Activated CD8-positive, alpha-beta memory T cell treated with anti-CD3 and anti-CD28 coated beads for 48 hours (primary cell): ENCODE measurements at regions not wholly inside any gene's neighbourhood (a gene's known extent, or its start where the extent isn't known, plus 50 kb on each side); places are given as distances from the start of the nearest gene placed in this dataset.
"Not testable (repeated sequence)": the region's sequence is repeated elsewhere in the genome, so short reads cannot be mapped to it uniquely, and the experiment has no call there.

ENCODE experiments used
- DNase-seq, 3 experiments: peaks; one replicate each; pipeline ENCODE4 v3.0.0-alpha.2; 2020; ENCODE audit warnings: low read depth in 2 of 3, low spot score in 2 of 3

DNA sequence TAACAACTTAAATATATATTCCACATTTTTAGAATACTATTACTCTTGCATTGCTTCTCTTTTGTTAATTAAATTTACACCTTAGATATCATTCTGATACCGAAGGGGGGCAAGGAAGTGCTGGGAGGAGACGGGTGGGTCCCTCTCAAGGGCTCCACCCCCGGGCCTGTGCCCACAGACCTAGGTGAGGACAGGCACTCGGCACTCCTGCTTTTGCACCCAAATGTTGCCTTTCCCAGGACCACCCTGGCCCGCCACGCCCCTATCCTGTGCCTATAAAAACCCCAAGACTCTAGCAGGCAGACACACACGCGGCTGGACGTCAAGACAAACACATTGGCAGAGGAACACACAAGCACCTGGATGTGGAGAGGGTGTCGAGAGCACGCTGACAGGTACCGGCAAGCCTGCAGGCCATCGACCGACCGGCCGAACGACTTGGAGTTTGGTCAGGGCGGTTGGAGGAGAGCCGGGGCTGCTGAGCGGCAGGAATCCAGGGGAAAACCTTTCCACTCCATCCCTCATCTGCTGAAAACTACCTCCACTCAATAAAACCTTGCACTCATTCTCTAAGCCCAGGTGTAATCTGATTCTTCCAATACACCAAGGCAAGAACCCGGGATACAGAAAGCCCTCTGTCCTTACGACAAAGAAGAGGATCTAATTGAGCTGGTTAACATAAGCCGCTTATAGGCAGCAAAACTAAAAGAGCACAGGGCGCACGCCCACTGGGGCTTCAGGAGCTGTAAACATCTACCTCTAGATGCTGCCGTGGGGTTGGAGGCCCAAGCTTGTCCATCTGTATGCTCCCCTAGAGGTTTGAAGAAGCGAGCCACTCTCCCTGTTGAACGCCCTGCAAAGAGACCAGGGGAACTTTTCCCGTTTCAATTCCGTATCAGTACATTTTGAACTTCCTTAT, 197.4 kb upstream of the PRSS16 start:
- DNase-seq: no peak

DNA sequence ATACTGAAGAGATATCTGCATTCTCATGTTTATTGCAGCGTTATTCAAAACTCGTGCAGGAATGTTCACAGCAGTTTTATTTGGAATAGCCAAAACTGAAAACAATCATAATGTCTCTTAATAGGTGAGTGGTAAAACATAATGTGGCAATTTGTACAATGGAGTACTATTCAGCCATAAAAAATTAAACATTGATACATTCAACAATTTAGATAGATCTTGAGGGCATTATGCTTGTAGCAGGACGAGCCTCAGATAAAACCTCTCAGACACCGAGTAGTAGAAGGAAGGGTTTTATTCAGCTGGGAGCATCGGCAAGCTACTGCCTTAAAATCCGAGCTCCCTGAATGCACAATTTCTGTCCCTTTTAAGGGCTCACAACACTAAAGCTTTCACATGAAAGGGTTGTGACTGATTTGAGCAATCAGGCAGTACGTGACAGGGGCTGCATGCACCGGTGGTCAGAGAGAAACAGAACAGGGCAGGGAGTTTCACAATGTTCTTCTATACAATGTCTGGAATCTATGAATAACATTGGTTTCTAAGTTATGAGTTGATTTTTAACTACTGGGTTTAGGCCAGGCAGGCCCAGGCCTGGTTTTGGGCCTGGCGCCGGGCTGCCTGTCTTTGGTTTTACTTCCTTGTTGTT, 195.3 kb upstream of the PRSS16 start:
- DNase-seq: not testable (repeated sequence)

- DNase-seq: no peak
Measured at GRCh38 chr6:27052731-27053082, 194.8 kb upstream of the PRSS16 start.

- DNase-seq: no peak
Measured at GRCh38 chr6:27053738-27054137, 193.8 kb upstream of the PRSS16 start.

DNA sequence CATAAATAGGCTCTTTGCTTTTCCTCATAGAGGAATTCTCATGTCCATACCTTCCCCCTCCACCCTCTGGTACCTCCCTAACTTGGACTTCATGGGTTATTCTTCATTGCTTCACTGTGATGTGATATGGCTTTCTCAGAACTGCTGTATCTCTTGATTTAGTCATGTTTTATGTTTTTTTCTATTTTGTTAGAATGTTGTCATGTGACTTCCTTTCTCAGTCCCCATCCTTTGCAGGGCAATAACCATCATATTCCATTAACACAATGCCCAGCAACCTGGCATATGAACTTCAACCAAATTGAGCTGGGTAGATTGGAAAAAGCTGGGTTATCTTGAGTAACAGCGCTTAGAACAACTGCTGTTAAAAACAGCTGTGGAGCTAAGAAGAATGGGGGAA, 190.9 kb upstream of the PRSS16 start:
- DNase-seq: no peak

DNA sequence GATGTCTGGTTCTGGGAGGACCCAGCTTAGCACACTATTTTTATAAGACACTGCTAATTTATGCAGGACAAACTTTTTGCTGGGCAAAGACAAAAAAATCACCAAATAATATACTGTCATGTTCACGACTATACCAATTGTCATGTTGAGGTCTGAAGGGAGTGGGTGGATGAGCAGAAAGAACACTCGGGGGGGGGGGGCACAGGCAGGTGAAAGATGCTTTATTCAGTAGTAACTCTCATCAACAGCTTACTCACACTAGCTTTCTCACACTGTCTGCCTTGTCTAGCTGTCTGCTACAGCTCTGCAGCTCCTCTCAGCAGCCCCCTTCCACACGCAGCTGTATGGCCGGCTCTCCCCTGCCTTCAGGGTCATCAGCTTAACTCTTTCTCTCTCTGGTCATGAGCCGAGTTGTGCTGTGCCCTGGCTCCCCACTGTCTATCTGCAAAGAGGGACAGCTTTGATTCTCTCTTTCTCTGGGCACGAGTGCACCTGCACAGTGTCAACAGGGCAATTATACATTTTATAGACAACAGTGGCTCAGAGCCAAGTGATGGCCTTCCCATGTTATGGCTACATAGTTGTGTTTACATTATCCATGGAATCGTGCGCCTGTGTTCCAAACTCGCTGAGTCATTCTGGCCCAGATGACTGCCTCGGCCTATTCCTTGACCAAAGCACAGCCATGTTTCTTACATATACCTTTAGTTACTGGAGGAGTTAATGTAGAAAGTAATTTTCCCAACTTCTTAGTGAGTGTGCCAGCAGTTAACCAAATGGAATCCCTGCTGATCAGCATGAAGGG, 187.7 kb upstream of the PRSS16 start:
- DNase-seq: no peak

GRCh38 chr6:27061235-27061993, 186.1 kb upstream of the PRSS16 start:
- DNase-seq: no peak

DNA sequence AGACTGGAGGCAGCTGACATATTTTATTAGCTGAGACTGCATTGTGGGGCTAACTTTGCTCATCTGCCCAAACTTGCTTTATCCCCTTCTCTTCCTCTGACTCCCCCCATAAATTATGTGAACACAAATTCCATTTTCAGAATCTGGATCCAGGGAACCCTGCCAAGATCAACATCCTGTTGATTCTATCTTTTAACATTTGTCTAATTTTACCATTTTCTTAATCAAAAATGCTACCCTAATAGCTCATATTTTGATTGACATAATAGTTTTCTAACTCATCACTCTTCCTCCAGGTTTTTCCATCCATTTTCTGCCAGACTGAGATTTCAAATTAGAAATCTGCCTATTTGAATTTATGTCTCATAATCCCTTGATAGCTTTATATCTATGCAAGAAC, 184.7 kb upstream of the PRSS16 start:
- no peak for DNase-seq

DNA sequence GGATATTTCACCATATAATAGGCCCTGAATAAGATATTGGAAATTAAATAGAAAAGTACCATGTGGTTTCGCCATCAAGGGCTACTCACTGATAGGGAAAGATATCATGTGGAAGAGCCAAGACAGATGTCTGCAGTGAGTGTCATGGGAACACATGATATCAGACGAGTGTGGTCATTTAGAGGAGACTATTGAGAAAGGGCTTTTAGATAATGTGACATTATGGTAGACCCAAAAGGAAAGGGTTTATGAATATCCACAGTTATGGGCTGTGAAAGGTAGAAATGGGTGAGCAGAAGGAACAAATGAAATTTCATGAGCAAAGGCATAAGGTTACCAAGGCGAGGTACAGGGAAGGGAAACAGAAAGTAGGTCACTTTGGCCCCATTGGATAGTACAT, 182.3 kb upstream of the PRSS16 start:
- no peak for DNase-seq

DNA sequence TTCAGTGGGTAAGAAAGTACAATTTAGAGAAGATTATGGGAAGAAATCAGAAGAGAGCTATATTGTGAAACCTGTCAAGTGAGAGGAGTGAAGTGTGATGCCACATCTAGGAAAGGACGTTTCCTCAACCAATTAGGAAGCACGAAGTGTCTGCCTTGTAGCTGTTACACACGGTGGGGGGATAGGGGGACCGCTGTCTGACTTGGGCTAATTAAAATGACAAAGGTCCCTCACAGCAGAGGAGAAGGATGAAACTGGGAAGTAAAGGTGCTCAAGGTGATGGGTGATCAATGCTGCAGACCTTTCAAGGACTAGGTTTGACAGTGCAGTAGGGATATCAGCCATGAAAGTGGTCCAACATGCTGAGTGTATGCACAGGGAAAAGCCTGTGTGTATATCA, 181.1 kb upstream of the PRSS16 start:
- DNase-seq: no peak

DNA sequence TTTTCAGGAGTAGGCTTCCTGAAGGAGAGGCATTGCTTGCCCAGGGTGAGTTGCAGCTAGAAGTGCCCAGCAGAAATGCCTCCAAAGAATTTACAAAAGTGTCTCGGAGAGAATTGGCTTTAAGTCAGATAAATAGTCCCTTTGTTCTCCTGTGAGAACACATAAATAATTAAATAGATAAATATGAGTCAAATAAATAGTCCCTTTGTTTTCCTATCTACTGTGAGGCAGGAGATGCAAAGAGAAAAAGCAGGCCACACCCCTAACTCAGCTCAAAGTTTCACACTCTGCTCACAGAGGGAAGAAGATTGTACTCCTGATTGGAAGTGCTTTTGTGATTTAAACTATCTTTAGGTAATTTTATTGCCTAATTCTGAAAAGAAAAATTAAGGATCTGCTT, 180.7 kb upstream of the PRSS16 start:
- no peak for DNase-seq

DNA sequence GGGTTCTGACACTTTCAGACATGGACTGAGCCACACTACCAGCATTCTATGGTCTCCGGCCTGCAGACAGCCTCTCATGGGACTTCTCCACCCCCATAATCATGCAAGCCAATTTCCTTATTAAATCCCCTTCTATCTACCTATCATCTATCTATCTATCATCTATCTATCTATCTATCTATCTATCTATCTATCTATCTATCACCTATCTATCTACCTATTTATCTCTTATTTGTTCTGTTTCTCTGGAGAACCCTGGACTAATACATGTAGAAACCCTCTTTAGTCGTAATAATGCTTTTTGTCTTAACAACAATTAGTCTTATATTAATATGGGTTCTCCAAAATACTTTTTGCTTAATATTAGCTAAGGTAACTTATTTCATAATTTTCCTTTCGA, 174.1 kb upstream of the PRSS16 start:
- DNase-seq: no peak

GRCh38 chr6:27076116-27076515, 171.4 kb upstream of the PRSS16 start:
- DNase-seq: no peak

DNA sequence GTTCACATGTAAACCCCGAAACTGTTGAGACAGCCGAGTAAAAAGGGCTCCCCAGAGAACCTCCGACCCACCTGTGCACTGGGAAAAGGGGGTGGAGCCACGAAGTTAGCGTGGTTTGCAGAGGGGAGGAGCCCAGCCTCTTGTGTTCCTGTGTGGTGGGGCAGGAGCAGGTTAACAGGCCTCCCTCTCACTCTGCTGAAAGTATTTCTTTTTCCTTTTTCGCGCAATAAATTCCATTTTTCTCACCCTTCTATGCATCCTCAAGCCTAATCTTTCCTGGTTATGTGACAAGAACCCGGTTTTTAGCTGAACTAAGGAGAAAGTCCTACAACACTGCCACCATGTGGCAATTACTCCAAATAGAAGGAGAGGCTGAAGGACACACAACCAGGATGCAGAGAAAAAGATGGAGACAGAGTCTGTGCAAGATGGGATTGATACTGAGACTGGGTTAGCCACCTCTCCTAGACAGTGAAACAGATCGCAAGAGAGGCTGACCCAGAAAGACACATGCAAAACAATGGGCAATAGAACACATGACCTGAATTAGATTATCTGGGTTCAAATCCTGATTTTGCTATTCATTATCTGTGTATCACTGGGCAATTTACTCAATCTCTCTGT, 168.7 kb upstream of the PRSS16 start:
- DNase-seq: no peak

- DNase-seq: no peak
Measured at GRCh38 chr6:27081188-27081587, 166.3 kb upstream of the PRSS16 start.

GRCh38 chr6:27081931-27082330, 165.6 kb upstream of the PRSS16 start:
- no peak for DNase-seq

DNA sequence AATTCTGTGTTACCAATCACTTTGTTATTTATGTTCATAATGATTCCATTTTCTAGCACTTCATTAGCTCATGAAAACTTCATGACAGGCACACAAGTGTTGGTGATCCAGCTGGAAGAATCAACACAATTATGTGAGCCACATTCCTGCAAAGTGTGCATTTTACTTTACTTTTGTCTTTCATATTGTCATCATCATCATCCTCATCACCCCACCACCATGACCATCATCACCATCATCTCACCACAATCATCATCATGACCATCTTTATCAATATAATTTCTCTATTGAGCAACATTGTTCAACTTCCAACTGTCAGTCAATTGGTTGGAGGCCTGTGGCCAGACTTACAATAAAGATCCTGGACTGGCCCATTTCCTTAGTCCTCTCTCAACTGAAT, 159.4 kb upstream of the PRSS16 start:
- no peak for DNase-seq

GRCh38 chr6:27091661-27092315, 155.7 kb upstream of the PRSS16 start:
- DNase-seq: peak in 1 of 3 experiments; percentile 15

GRCh38 chr6:27092316-27092692, 155.2 kb upstream of the PRSS16 start:
- no peak for DNase-seq

DNA sequence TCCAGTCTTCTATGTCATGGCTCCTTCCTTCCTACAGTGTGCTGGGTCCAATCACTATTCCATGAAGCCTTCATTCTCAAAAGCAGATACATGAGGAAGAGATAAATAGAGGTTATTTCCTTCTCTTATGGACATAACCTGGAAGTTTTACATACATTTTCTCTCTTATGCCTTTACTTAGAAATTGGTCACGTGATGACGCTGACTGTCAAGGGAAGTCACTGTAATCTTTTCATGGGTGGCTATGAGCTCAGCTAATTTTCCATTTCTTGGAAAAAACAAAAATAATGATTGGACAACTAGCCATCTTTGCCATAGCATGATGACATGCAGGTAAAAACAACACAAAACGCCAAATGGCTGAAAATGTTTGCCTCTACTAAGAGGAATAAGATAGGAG, 151.6 kb upstream of the PRSS16 start:
- no peak for DNase-seq
